ENCODE measurements at regions not wholly inside any gene's neighbourhood (a gene's known extent, or its start where the extent isn't known, plus 50 kb on each side); places are given as distances from the start of the nearest gene placed in this dataset.
"Not testable (repeated sequence)": the region's sequence is repeated elsewhere in the genome, so short reads cannot be mapped to it uniquely, and the experiment has no call there.

DNA sequence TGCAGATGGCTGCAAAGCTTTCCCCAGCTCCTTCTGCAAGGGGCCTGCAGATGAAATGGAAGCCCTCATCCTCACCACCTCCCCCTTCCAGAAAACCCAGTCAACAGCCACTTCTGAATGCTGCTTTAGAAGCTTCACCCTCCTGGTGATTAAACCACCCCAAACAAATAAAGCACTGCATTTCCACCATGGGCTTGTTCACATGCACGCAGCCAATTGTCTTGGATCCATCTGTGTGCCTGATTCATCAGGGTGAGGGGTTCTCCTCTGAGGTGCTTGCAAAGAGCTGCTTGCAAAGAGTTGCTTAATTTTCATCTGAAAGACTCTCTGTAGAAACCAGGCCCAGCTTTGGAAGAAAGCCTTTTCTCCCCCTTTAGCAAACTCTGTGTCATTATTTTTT, 184.0 kb upstream of the OSBPL11 start:
- TF ChIP-seq, protein P1, sequence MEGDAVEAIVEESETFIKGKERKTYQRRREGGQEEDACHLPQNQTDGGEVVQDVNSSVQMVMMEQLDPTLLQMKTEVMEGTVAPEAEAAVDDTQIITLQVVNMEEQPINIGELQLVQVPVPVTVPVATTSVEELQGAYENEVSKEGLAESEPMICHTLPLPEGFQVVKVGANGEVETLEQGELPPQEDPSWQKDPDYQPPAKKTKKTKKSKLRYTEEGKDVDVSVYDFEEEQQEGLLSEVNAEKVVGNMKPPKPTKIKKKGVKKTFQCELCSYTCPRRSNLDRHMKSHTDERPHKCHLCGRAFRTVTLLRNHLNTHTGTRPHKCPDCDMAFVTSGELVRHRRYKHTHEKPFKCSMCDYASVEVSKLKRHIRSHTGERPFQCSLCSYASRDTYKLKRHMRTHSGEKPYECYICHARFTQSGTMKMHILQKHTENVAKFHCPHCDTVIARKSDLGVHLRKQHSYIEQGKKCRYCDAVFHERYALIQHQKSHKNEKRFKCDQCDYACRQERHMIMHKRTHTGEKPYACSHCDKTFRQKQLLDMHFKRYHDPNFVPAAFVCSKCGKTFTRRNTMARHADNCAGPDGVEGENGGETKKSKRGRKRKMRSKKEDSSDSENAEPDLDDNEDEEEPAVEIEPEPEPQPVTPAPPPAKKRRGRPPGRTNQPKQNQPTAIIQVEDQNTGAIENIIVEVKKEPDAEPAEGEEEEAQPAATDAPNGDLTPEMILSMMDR (IDR thresholded peaks at IDR 0.05): not testable (repeated sequence)
- not testable (repeated sequence) for TF ChIP-seq POLR2A, EP300 (IDR thresholded peaks at IDR 0.05)
